GM18867 (cell line): ENCODE measurements at regions not wholly inside any gene's neighbourhood (a gene's known extent, or its start where the extent isn't known, plus 50 kb on each side); places are given as distances from the start of the nearest gene placed in this dataset.

Source experiments
- ATAC-seq: cut with Tn5 transposase; IDR thresholded peaks from one replicate; pipeline ENCODE4 v1.9.1; 2021; ENCODE audit warnings: mild to moderate bottlenecking, moderate library complexity; ENCODE audit not compliant: unreplicated experiment

DNA sequence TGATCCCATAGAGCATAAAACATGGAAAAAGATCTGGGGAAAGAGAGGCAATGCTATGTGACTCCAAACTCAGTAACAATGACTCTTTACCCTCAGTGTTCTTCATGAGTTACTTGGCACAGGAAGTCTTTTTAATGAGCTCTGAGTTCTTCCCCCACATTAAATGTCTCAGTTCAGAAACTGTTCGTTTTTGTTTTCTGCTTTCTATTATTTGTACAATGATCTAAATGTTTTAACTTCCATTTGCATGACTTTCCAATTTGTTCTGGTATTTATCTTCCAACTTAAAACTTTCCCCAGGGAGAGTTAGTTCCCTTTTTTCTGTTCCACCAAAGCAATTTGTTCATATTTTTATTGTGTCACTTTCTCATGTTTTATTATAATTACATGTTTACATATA is 177.0 kb upstream of the ZBTB20 start:
- ATAC-seq = no peak

DNA sequence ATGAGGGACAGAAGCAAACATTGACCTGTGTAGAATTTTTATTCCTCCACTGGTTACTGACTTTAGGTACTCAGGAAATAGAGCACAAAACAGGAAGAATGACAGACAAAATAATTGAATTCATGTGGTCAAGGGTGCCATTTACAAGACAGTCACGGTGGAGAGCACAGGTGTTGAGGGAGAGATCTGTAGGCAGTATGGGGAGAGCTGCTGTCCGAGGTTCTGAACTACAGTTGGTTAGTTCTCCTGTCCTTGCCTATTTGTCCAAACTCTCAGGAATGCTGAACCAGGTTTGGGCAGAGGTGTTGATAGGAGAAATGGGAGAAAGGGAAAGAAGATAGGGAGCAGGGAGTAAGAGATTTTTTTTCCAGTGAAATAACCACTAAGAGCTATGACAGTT is 178.5 kb upstream of the ZBTB20 start:
- ATAC-seq = peak; percentile 51

DNA sequence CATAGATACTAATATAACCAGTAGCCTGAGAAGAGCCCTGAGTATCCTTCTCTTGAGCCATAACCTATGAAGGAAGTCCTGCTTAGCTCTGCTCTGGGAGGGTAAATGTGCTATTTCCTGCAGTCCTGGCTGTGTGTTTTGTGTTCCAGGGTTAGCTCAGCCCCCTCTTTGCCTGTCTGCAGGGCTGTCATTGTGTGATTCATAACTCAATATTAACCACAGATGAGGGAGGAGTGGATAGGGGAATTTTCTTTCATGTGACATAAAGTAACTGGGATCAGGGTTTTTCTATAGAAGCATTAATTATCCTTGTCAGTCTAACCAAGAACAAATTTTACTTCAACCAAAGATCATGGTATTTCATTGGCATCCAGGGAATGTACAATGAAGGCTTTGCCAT is 183.3 kb upstream of the ZBTB20 start:
- ATAC-seq = no peak

DNA sequence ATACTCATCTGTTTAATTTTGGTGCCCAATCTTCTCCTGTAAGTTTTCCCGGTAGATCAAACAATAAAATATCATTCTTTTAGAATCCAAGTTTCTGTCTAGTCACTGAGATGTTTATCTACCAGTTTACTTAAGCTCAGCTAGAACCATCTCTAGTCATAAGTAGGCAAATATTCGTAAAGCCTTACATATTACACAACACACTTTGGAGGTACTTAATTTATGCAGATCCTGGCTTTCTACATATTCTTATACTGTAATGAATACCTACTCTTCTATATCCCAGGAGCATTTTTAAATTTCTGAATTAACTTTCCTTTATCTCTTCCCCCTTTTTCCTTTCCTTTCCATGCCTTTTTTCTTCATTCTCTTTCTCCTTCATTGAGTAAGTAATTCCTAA is 185.9 kb upstream of the ZBTB20 start:
- no peak for ATAC-seq

DNA sequence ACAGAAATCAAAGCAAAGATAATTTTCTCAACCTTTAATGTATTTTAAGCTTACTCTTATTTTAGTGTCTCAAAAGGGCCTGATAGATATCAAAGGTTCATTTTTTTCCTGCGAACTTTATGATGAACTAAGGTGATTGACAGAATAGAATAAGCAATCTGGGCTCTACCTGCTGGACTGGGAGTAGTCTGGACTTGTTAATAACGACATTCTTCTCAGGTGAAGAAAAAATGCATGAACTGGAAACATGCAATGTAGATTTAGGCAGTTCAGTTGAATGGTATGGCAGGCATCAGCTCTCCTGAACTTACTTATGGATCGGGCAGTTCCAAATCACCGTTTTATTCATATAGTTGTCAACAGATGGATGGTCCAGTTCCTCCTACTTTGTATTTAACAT is 189.7 kb upstream of the ZBTB20 start:
- no peak for ATAC-seq

DNA sequence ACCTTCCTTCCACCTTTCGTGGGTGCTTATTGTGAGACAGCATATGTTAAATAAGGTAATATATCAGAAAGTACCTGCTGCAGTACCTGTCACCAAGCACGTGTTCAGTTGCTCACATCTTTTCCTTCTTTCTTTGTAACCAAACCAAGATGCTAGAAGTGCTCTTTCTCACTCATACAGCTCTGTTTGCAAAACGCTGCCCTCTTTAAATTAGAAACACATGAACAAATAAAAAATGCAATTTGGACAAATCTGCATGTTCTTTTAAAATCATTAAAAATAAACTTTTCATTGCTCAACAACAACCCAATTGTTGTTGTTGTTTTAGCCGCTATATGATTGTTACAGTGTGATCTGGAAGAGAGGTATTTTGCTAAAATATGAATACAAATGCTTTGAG is 193.5 kb upstream of the ZBTB20 start:
- no peak for ATAC-seq

DNA sequence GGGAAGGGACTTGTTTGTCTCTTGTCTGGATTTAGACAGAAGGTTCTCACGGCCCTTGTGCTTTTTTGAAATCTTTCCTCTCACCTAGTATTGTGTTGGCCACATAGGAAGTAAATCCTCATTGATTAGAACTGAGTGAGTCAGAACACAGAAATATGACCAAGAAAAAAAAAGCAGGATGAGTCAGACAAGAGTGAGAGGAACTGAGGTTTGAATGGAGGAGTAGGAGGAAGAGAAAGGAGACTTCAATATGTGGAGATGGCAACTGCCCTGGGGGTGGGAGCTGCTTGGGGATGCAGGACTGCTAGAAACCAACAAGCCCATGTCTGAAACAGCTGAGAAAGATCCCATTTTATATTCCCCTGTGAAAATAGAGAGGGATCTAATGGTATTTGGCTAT is 194.1 kb upstream of the ZBTB20 start:
- no peak for ATAC-seq

DNA sequence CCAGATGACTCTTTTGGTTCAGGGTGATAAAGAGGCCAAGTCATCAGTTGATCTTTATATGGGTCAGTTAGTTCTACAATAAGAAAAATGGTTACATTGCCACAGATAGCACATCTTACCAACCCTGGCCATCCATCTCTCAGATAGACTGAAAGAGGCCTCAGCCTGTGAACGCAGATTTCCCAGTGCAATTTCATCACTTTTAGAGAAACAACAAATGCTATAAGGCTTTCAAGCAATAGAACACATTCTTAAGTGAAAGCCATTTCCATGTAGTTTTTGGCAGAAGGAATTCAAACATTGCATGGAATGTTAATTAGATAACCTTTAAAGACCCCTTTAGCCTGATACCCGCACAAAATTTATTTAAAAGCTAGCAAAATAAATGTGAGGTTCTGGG is 200.6 kb upstream of the ZBTB20 start:
- no peak for ATAC-seq

DNA sequence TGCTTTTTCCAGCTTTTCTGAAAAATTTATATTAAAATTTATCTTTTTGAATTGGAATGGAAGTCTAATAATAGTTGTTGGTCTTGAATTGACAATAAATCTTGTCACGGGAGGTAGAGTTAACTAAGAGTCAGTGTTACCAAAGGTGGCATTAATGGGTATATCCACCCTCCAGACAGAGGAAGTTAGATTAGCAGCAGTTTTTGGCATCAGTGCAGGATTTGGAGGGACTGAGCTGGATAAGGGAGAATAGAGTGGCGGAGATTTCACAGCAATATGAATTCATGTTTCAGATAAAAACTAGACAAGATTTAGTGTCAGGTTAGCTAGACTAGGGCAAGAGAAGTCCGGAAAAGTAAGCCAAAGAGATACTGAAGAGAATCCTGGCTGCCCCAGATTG is 201.3 kb upstream of the ZBTB20 start:
- no peak for ATAC-seq

DNA sequence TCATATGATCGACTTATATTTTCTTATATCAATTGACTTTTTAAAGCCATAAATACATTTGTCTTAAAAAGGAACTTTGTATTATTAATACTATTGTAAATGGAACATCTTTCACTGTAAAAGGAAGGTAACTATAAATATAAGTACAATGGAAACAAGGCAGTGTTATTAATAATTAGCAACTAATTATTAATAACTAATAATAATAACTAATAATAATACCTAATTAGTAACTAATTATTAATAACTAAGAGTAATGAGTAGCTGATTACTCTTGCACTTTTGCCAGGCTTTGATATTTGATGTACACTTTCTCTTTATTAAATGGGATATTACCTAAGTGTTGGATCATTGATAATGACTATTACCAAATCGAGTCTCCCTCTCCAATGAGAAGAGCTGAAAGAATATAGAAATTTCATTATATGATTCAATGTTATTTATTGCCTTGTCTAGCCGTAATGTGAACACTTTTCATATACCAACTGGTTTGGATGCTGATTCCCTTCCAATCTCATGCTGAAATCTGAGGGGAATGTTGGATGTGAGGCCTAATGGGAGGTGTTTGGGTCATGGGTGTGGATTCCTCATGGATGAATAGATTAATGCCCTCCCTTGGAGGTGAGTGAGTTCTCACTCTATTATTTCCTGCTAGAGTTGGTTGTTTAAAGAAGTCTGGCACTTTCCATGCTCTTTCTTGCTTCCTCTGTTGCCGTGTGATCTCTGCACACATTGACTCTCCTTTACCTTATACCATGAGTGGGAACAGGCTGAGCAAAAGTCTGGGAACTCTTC is 202.1 kb upstream of the ZBTB20 start:
- no peak for ATAC-seq

DNA sequence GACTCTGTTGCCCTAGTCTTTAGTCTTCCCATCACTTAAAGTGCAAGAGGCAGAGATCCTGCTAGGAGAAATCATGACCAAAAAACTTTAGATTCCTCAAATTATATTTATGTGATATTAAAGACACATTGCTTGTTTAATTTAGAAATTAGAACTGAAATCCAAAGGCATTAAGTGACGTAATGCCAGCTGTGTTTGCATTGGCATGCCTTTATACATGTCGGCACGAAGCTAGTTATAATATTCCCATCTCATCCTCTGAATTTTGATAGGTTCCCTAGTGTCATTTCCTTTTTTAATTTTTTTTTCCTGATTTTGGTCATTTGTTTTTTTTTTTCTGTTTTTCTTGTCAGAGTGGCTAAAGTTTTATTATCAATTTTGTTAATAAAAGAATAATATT is 203.5 kb upstream of the ZBTB20 start:
- ATAC-seq = no peak

DNA sequence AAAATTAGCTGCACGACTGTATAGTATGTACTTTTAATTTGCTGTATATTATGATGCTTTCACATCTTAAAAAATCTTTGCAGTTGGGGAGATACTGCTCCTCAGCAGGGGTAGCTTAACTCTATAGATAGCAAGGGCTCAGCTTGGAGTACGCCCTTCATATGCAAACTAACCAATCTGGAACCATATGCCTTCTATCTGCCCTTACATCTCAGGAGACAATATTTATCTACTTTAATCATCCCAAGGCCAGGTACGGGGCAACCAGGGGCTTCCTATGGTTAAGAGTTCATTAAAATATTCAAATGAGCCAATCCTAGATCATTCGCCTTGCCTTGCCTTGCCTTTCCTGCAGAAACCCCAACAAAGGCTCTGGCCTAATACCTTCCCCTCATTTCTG is 204.1 kb upstream of the ZBTB20 start:
- no peak for ATAC-seq

DNA sequence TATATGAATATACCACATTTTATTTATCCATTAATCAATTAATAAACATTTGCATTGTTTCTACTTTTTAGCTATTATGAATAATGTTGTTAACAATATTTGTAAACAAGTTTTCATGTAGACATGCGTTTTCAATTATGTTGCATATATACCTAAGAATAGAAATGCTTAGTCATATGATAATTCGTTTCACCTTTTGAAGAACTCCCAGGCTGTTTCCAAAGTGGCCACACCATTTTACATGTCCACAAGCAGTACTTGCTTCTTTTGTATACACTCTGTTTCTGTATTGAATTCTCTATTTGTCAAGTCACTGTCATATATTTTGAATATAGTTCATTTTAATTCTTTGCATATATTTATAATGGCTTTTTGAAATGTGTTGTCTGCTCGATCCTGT is 206.9 kb upstream of the ZBTB20 start:
- ATAC-seq = no peak

DNA sequence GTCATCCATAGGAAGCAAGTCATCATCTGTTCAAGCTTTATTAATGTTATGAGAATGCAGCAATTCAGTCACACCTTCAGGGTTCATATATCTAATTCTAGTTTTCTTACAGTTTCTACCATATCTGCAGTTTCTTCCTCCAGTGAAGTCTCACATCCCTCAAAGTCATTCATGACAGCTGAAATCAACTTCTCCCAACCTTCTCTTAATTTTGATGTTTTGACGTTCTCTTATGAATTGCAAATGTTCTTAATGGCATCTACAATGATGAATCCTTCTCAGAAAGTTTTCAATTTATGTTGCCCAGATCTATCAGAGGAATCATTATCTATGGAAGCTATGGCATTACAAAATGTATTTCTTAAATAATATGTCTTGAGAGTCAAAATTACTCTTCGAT is 210.4 kb upstream of the ZBTB20 start:
- no peak for ATAC-seq

DNA sequence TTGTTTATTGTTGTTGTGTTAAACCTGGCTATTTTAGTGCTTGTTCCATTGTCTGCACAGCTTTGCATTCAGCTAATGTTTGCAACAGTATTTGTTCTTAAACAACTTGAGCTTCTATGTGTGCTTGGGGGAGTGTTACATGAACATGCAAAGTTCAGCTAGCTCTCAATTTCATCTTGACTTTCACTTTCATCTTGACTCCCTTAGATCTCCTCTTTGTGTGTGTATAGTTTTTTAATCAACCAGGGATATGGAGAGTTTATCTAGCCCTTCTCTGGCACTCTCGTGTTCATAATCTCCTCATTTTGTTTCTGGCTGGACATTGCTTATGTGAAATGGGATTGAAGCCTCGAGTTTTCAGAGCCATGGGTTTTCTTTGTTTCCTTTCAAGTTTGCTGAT is 212.4 kb upstream of the ZBTB20 start:
- ATAC-seq = peak; percentile 98

DNA sequence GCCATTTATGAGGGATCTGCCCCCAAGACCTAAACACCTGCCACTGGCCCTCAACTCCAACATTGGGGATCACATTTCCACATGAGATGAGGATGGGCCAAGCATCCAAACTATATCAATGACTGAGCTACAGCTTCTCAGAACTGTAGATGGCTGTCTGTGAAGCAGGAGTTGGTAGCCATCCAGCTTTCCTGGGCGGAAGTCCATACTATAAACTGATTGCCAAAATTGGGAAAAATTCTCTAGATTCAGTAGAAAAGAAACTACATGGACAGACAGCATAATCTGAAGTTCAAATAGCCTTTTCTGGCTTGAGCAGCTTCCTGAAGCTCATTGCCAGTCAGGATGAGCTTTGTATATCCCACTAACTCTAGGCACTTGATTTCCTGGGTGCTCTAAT is 214.7 kb upstream of the ZBTB20 start:
- ATAC-seq = no peak

DNA sequence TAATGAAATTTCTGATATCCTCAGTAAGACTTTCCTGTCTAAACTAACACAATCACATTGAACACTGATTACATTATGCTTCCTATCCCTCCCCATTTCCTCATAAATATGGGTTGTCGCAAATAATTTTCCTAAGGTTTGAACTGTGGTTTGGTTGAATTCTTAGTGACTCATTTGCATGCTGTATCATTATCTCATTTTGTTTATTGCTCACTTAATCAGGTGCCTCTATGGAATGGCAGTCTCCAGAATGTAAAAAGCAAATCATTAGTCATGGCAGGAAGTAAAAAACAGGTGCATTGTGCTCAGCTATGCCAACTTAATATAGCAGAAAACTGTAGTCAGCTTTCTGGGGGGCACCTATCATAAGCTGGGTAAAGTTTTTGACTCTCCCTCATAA is 216.0 kb upstream of the ZBTB20 start:
- ATAC-seq = no peak

DNA sequence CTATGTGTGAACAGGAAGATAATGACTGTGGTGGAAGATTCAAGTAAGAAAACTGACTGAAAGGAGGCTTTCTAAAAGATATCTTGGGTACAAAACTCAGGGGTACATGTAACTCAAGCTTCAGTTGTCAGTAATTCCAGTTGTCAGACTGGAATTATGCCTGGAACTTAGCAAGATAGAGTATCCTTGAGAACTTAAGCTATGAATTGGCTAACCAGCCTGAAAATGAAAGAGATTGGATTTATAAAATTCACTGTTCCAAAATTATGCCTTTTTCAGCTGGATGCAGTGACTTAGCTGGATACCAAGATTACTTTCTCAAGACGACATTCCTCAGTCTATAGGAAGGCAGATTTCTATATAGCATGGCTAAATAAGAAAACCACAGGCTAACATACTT is 221.9 kb upstream of the ZBTB20 start:
- no peak for ATAC-seq

DNA sequence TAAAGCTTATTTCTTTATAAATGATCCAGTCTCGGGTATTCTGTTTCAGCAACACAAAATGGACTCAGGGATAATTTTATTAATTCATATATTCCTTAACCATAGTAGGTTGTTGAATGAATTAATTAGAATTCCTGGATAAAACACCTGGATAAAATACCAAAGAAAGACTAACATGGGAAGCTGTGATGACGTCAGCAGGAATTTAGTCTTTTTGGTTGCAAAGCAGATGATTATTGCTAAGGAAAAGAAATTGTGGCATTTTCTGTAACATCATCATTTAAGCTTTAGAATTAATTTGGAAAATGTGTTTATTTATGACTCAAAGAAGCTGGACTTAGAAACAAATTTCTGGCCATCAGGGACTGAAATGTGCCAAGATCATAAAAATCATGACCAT is 228.3 kb upstream of the ZBTB20 start:
- no peak for ATAC-seq

DNA sequence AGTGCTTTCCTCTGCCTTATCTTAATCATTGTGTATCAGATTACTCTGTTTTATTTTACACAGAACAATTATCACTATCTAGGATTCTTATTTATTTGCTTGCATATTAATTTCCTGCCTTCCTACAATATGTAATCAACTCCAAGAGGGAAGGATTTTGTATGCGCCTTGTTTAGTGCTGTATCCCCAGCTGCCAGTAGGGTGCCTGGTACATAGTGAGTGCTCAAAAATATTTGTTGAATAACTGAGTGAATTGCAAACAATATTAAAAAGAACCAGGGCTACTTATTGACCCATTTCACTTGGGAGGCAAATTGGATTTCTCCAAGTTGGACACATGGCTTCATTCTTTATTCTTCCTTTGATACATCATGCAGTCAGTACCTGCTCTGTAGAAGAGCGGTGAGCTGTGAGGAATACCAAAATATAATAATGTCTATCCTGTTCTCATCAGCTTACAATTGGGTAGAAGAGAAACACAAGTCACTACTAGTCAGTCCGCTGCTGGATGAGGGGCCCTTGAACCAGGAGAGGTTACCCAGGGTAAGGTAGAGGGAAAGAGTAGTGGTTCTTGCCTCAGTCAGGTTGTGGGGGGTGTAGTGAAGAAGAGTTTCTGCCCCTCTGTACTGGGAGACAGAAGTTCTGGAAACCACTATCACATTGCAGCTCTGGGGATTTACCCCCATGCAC is 233.9 kb upstream of the ZBTB20 start:
- no peak for ATAC-seq

DNA sequence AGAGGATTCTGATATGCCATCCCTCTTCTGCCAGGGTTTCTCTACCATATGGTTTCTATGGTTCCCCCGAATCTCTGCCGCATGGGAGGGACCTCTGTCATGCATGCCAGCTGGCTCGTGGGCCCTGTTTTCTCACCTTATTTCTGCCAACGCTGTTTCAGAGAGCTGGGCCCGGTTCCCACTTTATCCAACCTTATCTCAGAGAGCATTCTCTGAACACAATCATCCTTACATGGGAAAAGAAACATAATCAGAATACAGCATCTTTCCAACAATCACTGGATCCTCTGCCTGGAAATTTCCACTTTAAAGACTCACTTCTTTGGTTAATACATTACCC is 234.5 kb upstream of the ZBTB20 start:
- no peak for ATAC-seq

DNA sequence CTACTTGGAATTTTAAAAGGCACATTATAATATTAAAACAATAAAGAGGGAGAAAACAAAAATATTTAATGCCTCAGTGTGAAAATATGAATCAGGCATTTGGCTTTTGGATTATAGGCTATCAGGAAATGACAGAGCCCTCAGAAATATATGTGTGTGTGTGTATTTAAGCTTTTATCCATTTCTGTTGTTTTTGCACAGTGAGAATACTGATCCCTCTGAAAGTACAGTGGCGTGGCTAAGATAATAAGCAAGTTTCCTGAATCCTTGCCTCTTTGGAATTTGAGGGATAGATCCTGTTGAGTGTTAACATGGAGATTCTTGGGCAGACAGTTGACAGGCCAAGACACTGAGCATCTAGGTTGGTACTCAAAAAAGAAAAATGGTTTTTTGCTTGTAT is 234.8 kb upstream of the ZBTB20 start:
- ATAC-seq = no peak

DNA sequence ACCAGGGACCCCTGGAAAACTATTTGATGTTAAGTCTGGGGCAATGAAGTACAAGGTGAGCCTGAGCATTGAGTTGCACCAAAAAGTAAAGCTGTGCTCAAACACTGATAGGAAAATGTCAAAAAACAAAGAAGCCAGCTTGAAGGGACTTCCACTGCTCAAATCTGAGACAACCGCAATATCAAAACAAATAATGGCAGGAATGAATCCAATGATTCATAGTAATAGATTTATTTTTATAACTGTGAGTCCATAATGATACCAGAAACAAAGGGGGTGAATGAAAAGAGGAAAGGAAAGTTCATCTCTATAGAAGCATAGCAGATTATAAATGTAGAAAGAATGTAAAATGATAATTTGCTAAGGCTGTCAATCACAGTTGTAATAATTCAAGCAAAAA is 237.3 kb upstream of the ZBTB20 start:
- no peak for ATAC-seq
